ENCODE measurements at regions not wholly inside any gene's neighbourhood (a gene's known extent, or its start where the extent isn't known, plus 50 kb on each side); places are given as distances from the start of the nearest gene placed in this dataset.
A peak's percentile ranks its signal among the peaks of the same experiment; 100 is the strongest.

DNA sequence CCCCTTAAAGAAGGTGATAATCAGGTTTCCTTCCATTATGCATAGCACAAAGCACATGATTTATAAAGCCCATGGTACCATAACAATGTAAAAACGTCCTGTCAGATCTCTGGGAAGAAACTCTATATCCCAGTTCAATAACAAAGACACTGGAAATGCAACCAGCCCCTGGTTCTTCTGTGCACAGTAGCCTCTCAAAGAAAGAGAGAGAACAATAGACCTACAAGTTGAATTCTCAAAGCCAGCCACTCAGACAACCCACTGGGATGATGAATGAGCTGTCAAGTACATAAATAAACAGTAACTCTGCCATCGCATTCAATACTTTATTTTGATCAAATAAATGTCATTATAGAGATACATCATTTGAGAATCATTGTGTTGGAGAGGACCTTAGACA, 400.1 kb upstream of the CPEB2 start:
- no peak overlapping the region for H3K27ac ChIP-seq (ENCODE audit: low read depth)
- H3K27ac Mint-ChIP-seq: no peak overlapping the region

More for the DNA sequence above, 400.1 kb upstream of the CPEB2 start:
- H3F3A ChIP-seq (replicated peaks; ENCODE audit: low read depth): no peaks in the 10 kb centered on the region
- Mint-ChIP-seq H3K4me3 (no peak overlapping the region), H3K36me3 (ENCODE audit: low read depth) (no peaks in the 10 kb centered on the region), H3K4me1 (peaks cover 12% of the 10 kb centered on the region; the same call in 2 of the 3 replicates), H3K27me3 (ENCODE audit: insufficient read depth, low read depth, poor library complexity) (peaks cover 3% of the 10 kb centered on the region), H3K9me3 (peaks cover 3% of the 10 kb centered on the region; the same call in 1 of the 3 replicates)
- peaks cover 6% of the 10 kb centered on the region; the same call in 1 of the 2 replicates for H3K4me1 ChIP-seq (ENCODE audit: insufficient read depth)
- H3K27me3 ChIP-seq (ENCODE audit: insufficient read depth): no peaks in the 10 kb centered on the region
- no peak for DNase-seq (ENCODE audit: low spot score)
- peaks cover 17% of the 10 kb centered on the region for H3K9me2 ChIP-seq (ENCODE audit: insufficient read depth)
- H3K4me2 ChIP-seq: no peak overlapping the region
- H4K20me1 ChIP-seq (replicated peaks; ENCODE audit: insufficient read depth): no peaks in the 10 kb centered on the region
- ATAC-seq: peak; percentile 58; the same call in 2 of the 3 replicates
- TF ChIP-seq CREB1 (CRISPR knock-in tag; IDR thresholded peaks at IDR 0.05; ENCODE audit: low read depth): no peak
- TF ChIP-seq, protein P1, sequence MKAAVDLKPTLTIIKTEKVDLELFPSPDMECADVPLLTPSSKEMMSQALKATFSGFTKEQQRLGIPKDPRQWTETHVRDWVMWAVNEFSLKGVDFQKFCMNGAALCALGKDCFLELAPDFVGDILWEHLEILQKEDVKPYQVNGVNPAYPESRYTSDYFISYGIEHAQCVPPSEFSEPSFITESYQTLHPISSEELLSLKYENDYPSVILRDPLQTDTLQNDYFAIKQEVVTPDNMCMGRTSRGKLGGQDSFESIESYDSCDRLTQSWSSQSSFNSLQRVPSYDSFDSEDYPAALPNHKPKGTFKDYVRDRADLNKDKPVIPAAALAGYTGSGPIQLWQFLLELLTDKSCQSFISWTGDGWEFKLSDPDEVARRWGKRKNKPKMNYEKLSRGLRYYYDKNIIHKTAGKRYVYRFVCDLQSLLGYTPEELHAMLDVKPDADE (IDR thresholded peaks at IDR 0.05): no peak
- TF ChIP-seq STAT1 (IDR thresholded peaks at IDR 0.05; ENCODE audit: unreplicated experiment): no peak
- TF ChIP-seq ZNF114 (CRISPR knock-in tag; IDR thresholded peaks at IDR 0.05): no peak
- TF ChIP-seq EZH2phosphoT487 (IDR thresholded peaks at IDR 0.05; ENCODE audit: unreplicated experiment): no peak
- TF ChIP-seq, protein P2, sequence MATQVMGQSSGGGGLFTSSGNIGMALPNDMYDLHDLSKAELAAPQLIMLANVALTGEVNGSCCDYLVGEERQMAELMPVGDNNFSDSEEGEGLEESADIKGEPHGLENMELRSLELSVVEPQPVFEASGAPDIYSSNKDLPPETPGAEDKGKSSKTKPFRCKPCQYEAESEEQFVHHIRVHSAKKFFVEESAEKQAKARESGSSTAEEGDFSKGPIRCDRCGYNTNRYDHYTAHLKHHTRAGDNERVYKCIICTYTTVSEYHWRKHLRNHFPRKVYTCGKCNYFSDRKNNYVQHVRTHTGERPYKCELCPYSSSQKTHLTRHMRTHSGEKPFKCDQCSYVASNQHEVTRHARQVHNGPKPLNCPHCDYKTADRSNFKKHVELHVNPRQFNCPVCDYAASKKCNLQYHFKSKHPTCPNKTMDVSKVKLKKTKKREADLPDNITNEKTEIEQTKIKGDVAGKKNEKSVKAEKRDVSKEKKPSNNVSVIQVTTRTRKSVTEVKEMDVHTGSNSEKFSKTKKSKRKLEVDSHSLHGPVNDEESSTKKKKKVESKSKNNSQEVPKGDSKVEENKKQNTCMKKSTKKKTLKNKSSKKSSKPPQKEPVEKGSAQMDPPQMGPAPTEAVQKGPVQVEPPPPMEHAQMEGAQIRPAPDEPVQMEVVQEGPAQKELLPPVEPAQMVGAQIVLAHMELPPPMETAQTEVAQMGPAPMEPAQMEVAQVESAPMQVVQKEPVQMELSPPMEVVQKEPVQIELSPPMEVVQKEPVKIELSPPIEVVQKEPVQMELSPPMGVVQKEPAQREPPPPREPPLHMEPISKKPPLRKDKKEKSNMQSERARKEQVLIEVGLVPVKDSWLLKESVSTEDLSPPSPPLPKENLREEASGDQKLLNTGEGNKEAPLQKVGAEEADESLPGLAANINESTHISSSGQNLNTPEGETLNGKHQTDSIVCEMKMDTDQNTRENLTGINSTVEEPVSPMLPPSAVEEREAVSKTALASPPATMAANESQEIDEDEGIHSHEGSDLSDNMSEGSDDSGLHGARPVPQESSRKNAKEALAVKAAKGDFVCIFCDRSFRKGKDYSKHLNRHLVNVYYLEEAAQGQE (IDR thresholded peaks at IDR 0.05; ENCODE audit: unreplicated experiment): no peak
- TF ChIP-seq NANOG (IDR thresholded peaks at IDR 0.05; ENCODE audit: borderline replicate concordance): no peak
- TF ChIP-seq EZH2 (IDR thresholded peaks at IDR 0.05; ENCODE audit: low read depth, unreplicated experiment): no peak
- TF ChIP-seq, protein P3, sequence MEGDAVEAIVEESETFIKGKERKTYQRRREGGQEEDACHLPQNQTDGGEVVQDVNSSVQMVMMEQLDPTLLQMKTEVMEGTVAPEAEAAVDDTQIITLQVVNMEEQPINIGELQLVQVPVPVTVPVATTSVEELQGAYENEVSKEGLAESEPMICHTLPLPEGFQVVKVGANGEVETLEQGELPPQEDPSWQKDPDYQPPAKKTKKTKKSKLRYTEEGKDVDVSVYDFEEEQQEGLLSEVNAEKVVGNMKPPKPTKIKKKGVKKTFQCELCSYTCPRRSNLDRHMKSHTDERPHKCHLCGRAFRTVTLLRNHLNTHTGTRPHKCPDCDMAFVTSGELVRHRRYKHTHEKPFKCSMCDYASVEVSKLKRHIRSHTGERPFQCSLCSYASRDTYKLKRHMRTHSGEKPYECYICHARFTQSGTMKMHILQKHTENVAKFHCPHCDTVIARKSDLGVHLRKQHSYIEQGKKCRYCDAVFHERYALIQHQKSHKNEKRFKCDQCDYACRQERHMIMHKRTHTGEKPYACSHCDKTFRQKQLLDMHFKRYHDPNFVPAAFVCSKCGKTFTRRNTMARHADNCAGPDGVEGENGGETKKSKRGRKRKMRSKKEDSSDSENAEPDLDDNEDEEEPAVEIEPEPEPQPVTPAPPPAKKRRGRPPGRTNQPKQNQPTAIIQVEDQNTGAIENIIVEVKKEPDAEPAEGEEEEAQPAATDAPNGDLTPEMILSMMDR (conservative IDR thresholded peaks at IDR 0.05; ENCODE audit: low read depth in 2 of 2): no peak
- TF ChIP-seq JUNB (IDR thresholded peaks at IDR 0.05; ENCODE audit: unreplicated experiment): no peak
- TF ChIP-seq ZNF331 (CRISPR knock-in tag; IDR thresholded peaks at IDR 0.05; ENCODE audit: low read depth): no peak
- TF ChIP-seq, protein P4, sequence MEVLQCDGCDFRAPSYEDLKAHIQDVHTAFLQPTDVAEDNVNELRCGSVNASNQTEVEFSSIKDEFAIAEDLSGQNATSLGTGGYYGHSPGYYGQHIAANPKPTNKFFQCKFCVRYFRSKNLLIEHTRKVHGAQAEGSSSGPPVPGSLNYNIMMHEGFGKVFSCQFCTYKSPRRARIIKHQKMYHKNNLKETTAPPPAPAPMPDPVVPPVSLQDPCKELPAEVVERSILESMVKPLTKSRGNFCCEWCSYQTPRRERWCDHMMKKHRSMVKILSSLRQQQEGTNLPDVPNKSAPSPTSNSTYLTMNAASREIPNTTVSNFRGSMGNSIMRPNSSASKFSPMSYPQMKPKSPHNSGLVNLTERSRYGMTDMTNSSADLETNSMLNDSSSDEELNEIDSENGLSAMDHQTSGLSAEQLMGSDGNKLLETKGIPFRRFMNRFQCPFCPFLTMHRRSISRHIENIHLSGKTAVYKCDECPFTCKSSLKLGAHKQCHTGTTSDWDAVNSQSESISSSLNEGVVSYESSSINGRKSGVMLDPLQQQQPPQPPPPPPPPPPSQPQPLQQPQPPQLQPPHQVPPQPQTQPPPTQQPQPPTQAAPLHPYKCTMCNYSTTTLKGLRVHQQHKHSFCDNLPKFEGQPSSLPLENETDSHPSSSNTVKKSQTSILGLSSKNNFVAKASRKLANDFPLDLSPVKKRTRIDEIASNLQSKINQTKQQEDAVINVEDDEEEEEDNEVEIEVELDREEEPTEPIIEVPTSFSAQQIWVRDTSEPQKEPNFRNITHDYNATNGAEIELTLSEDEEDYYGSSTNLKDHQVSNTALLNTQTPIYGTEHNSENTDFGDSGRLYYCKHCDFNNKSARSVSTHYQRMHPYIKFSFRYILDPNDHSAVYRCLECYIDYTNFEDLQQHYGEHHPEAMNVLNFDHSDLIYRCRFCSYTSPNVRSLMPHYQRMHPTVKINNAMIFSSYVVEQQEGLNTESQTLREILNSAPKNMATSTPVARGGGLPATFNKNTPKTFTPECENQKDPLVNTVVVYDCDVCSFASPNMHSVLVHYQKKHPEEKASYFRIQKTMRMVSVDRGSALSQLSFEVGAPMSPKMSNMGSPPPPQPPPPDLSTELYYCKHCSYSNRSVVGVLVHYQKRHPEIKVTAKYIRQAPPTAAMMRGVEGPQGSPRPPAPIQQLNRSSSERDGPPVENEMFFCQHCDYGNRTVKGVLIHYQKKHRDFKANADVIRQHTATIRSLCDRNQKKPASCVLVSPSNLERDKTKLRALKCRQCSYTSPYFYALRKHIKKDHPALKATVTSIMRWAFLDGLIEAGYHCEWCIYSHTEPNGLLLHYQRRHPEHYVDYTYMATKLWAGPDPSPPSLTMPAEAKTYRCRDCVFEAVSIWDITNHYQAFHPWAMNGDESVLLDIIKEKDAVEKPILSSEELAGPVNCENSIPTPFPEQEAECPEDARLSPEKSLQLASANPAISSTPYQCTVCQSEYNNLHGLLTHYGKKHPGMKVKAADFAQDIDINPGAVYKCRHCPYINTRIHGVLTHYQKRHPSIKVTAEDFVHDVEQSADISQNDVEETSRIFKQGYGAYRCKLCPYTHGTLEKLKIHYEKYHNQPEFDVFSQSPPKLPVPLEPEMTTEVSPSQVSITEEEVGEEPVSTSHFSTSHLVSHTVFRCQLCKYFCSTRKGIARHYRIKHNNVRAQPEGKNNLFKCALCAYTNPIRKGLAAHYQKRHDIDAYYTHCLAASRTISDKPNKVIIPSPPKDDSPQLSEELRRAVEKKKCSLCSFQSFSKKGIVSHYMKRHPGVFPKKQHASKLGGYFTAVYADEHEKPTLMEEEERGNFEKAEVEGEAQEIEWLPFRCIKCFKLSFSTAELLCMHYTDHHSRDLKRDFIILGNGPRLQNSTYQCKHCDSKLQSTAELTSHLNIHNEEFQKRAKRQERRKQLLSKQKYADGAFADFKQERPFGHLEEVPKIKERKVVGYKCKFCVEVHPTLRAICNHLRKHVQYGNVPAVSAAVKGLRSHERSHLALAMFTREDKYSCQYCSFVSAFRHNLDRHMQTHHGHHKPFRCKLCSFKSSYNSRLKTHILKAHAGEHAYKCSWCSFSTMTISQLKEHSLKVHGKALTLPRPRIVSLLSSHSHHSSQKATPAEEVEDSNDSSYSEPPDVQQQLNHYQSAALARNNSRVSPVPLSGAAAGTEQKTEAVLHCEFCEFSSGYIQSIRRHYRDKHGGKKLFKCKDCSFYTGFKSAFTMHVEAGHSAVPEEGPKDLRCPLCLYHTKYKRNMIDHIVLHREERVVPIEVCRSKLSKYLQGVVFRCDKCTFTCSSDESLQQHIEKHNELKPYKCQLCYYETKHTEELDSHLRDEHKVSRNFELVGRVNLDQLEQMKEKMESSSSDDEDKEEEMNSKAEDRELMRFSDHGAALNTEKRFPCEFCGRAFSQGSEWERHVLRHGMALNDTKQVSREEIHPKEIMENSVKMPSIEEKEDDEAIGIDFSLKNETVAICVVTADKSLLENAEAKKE (CRISPR knock-in tag; IDR thresholded peaks at IDR 0.05): no peak
- no peak for TF ChIP-seq POLR2AphosphoS5 (IDR thresholded peaks at IDR 0.05; ENCODE audit: low read depth)
- H3K36me3 ChIP-seq (ENCODE audit: insufficient read depth): no peaks in the 10 kb centered on the region
- no peaks in the 10 kb centered on the region for H3K79me2 ChIP-seq (replicated peaks; ENCODE audit: insufficient read depth)
- H3K4me3 ChIP-seq: no peak overlapping the region
- no peak overlapping the region for H2AFZ ChIP-seq

All from GM23338 (cell line).